ENCODE measurements at regions not wholly inside any gene's neighbourhood (a gene's known extent, or its start where the extent isn't known, plus 50 kb on each side); places are given as distances from the start of the nearest gene placed in this dataset.

GRCh38 chr18:45386041-45386655 lies 229.1 kb upstream of the SLC14A2 start:
- TF ChIP-seq EZH2phosphoT487 (IDR thresholded peaks at IDR 0.05) (no peak), EZH2 (IDR thresholded peaks at IDR 0.05) (no peak)
- TF ChIP-seq, protein P1, sequence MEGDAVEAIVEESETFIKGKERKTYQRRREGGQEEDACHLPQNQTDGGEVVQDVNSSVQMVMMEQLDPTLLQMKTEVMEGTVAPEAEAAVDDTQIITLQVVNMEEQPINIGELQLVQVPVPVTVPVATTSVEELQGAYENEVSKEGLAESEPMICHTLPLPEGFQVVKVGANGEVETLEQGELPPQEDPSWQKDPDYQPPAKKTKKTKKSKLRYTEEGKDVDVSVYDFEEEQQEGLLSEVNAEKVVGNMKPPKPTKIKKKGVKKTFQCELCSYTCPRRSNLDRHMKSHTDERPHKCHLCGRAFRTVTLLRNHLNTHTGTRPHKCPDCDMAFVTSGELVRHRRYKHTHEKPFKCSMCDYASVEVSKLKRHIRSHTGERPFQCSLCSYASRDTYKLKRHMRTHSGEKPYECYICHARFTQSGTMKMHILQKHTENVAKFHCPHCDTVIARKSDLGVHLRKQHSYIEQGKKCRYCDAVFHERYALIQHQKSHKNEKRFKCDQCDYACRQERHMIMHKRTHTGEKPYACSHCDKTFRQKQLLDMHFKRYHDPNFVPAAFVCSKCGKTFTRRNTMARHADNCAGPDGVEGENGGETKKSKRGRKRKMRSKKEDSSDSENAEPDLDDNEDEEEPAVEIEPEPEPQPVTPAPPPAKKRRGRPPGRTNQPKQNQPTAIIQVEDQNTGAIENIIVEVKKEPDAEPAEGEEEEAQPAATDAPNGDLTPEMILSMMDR (IDR thresholded peaks at IDR 0.05): peak; percentile 79
- no peaks in the 10 kb centered on the region for H3K9me3 ChIP-seq (ENCODE audit: low read depth)
- no peak overlapping the region for H3K4me2 ChIP-seq
- H3K27ac ChIP-seq: no peak overlapping the region
- Mint-ChIP-seq H3K27ac (no peak overlapping the region), H3K4me1 (peaks cover 13% of the 10 kb centered on the region), H3K9me3 (no peaks in the 10 kb centered on the region), H3K4me3 (no peak overlapping the region), H3K27me3 (ENCODE audit: insufficient read depth, low read depth) (peaks cover 11% of the 10 kb centered on the region), H3K36me3 (no peaks in the 10 kb centered on the region)
- H3K36me3 ChIP-seq: no peaks in the 10 kb centered on the region
- DNase-seq (ENCODE audit: low spot score): peak; percentile 81
- H3K79me2 ChIP-seq (ENCODE audit: low read depth): no peaks in the 10 kb centered on the region
- H3K9ac ChIP-seq: no peak overlapping the region
- no peaks in the 10 kb centered on the region for H3K4me1 ChIP-seq
- no peaks in the 10 kb centered on the region for H3K27me3 ChIP-seq
- H4K20me1 ChIP-seq (ENCODE audit: low read depth): no peaks in the 10 kb centered on the region
- no peak overlapping the region for H3K4me3 ChIP-seq
- H2AFZ ChIP-seq (replicated peaks): peak overlapping the region; percentile 42
- H3F3A ChIP-seq (ENCODE audit: low read depth): no peaks in the 10 kb centered on the region

DNA sequence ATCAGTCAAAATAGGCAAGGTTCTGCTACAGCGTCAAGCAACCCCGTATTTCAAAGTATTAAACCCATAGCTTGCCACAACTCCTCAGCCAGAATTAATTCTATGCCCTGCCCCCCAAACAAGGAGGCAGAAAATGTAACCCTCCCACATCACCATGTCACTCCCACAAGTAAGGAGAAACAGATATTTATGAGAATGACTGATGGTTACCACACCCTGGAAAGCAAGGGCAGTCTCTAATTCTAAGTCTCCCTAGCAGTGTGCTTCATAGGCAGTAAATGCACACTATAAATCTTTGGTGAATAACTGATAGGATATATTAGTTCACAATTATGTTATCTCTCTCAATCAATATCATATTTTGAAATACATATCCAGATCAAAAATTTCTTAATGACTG lies 228.0 kb upstream of the SLC14A2 start:
- TF ChIP-seq, protein P1 (IDR thresholded peaks at IDR 0.05): no peak
- no peak for TF ChIP-seq EZH2 (IDR thresholded peaks at IDR 0.05)
- TF ChIP-seq EZH2phosphoT487 (IDR thresholded peaks at IDR 0.05): no peak
- Mint-ChIP-seq H3K4me1 (peaks cover 13% of the 10 kb centered on the region), H3K4me3 (no peak overlapping the region), H3K9me3 (no peaks in the 10 kb centered on the region), H3K36me3 (no peaks in the 10 kb centered on the region), H3K27me3 (ENCODE audit: insufficient read depth, low read depth) (peaks cover 11% of the 10 kb centered on the region), H3K27ac (no peak overlapping the region)
- Histone ChIP-seq H4K20me1 (ENCODE audit: low read depth) (no peaks in the 10 kb centered on the region), H3K79me2 (ENCODE audit: low read depth) (no peaks in the 10 kb centered on the region), H3K36me3 (no peaks in the 10 kb centered on the region), H3F3A (ENCODE audit: low read depth) (no peaks in the 10 kb centered on the region), H3K9ac (no peak overlapping the region), H3K9me3 (ENCODE audit: low read depth) (no peaks in the 10 kb centered on the region), H3K27ac (no peak overlapping the region), H3K27me3 (no peaks in the 10 kb centered on the region), H3K4me1 (no peaks in the 10 kb centered on the region), H2AFZ (replicated peaks) (no peak overlapping the region), H3K4me3 (no peak overlapping the region), H3K4me2 (no peak overlapping the region)
- DNase-seq (ENCODE audit: low spot score): no peak

DNA sequence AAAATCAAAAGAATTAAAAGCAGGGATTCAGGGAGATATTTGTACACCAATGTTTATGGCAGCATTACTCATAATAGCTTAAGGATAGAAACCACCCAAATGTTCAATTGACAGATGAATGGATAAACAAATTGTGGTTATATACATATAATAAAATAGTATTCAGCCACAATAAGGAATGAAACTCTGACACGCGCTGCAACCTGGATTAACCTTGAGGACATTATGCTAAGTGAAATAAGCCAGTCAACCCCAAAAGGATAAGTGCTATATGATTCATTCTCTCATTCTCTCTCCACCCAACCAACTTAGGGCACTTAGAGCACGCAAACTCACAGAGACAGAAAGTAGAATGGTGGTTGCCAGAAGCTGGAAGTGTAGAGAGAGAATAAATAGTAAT lies 216.8 kb upstream of the SLC14A2 start:
- Histone ChIP-seq H3K9ac (no peak overlapping the region), H3K27me3 (no peaks in the 10 kb centered on the region), H2AFZ (replicated peaks) (no peak overlapping the region), H3K36me3 (no peaks in the 10 kb centered on the region), H4K20me1 (ENCODE audit: low read depth) (no peaks in the 10 kb centered on the region), H3K27ac (no peak overlapping the region), H3K79me2 (ENCODE audit: low read depth) (no peaks in the 10 kb centered on the region), H3F3A (ENCODE audit: low read depth) (no peaks in the 10 kb centered on the region), H3K4me2 (no peak overlapping the region), H3K4me3 (no peak overlapping the region), H3K9me3 (ENCODE audit: low read depth) (no peaks in the 10 kb centered on the region), H3K4me1 (peaks cover 8% of the 10 kb centered on the region)
- Mint-ChIP-seq H3K4me1 (no peaks in the 10 kb centered on the region), H3K27ac (no peak overlapping the region), H3K36me3 (no peaks in the 10 kb centered on the region), H3K9me3 (no peaks in the 10 kb centered on the region), H3K27me3 (ENCODE audit: insufficient read depth, low read depth) (no peaks in the 10 kb centered on the region), H3K4me3 (no peak overlapping the region)
- TF ChIP-seq EZH2 (IDR thresholded peaks at IDR 0.05) (no peak), EZH2phosphoT487 (IDR thresholded peaks at IDR 0.05) (no peak)
- TF ChIP-seq, protein P1 (IDR thresholded peaks at IDR 0.05): no peak
- DNase-seq (ENCODE audit: low spot score): no peak
